MM.1S (cell line): ENCODE measurements at regions not wholly inside any gene's neighbourhood (a gene's known extent, or its start where the extent isn't known, plus 50 kb on each side); places are given as distances from the start of the nearest gene placed in this dataset.

Source experiments
- DNase-seq: peaks from one replicate; pipeline ENCODE4 v3.0.0-alpha.2; 2015
- H2AFZ ChIP-seq: fragments of 300-600 bp; sonication (generic); 2 replicates; pipeline ENCODE4 v1.6.0; 2016; ENCODE audit warnings: antibody characterized with exemption, low read length
- H3F3A ChIP-seq: fragments of 300-600 bp; sonication (generic); 2 replicates; pipeline ENCODE4 v1.6.1; 2016; ENCODE audit warnings: mild to moderate bottlenecking, antibody characterized with exemption, low read length, moderate library complexity, mixed read lengths; ENCODE audit not compliant: insufficient read depth
- H3K27ac ChIP-seq: fragments of 300-600 bp; sonication (generic); 2 replicates; pipeline ENCODE4 v1.5.1; 2016; ENCODE audit warnings: mild to moderate bottlenecking, low read length
- H3K27me3 ChIP-seq: fragments of 300-600 bp; sonication (generic); replicated peaks from 2 replicates; pipeline ENCODE4 v1.6.0; 2016; ENCODE audit warnings: low read length; ENCODE audit not compliant: insufficient read depth
- H3K36me3 ChIP-seq: fragments of 300-600 bp; sonication (generic); replicated peaks from 2 replicates; pipeline ENCODE4 v1.6.1; 2016; ENCODE audit warnings: mild to moderate bottlenecking, low read length, mixed read lengths; ENCODE audit not compliant: insufficient read depth
- H3K4me1 ChIP-seq: fragments of 300-600 bp; sonication (generic); 2 replicates; pipeline ENCODE4 v1.6.1; 2016; ENCODE audit warnings: low read length, mixed read lengths
- H3K4me2 ChIP-seq: fragments of 300-600 bp; sonication (generic); 2 replicates; pipeline ENCODE4 v1.6.0; 2016; ENCODE audit warnings: low read depth, low read length
- H3K4me3 ChIP-seq: fragments of 300-600 bp; sonication (generic); 2 replicates; pipeline ENCODE4 v1.5.1; 2016; ENCODE audit warnings: low read length, mixed read lengths
- H3K79me2 ChIP-seq: fragments of 300-600 bp; sonication (generic); 2 replicates; pipeline ENCODE4 v1.6.1; 2016; ENCODE audit warnings: mixed run types, low read length, mixed read lengths
- H3K9ac ChIP-seq: fragments of 300-600 bp; sonication (generic); 2 replicates; pipeline ENCODE4 v1.6.1; 2016; ENCODE audit warnings: low read length, mixed read lengths
- H3K9me2 ChIP-seq: fragments of 300-600 bp; sonication (generic); replicated peaks from 2 replicates; pipeline ENCODE4 v1.6.1; 2016; ENCODE audit warnings: mild to moderate bottlenecking, low read length, mixed read lengths; ENCODE audit not compliant: insufficient read depth
- H3K9me3 ChIP-seq: fragments of 300-600 bp; sonication (generic); replicated peaks from 2 replicates; pipeline ENCODE4 v1.6.1; 2016; ENCODE audit warnings: mild to moderate bottlenecking, low read length, mixed read lengths; ENCODE audit not compliant: insufficient read depth
- H4K20me1 ChIP-seq: fragments of 300-600 bp; sonication (generic); 2 replicates; pipeline ENCODE4 v1.6.1; 2016; ENCODE audit warnings: mild to moderate bottlenecking, low read length, moderate library complexity, mixed read lengths; ENCODE audit not compliant: insufficient read depth
- EZH2 ChIP-seq: fragments of 300-600 bp; sonication (generic); optimal IDR thresholded peaks from 2 replicates; pipeline ENCODE3; 2017; ENCODE audit warnings: low read depth, mild to moderate bottlenecking, antibody characterized with exemption, low read length, mixed read lengths
- EZH2phosphoT487 ChIP-seq: fragments of 300-600 bp; sonication (generic); IDR thresholded peaks from 2 replicates; pipeline ENCODE4 v1.6.1; 2018; ENCODE audit warnings: antibody characterized with exemption, low read length
- TF ChIP-seq, protein P1 (sequence below): fragments of 300-600 bp; sonication (generic); IDR thresholded peaks from 2 replicates; pipeline ENCODE4 v1.5.1; 2016; ENCODE audit warnings: antibody characterized with exemption, low read length, mixed read lengths

DNA sequence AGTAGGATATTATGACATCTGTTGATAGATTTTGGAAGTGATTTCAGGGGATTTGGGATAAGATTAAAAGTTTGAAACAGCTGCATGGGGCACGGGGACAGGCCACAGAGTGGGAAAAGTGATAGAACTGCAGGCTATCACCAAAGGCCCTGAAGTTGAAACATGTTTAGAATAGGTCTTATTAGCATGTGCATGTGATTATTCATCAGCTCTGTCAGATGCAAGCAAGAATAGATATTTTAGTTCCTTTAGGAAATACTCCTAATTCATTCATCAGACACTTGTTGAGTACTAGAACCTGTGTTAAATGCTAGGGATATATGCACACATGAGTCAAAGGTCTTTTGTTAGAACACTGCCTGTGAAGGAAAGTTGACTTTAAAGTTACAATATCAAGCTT lies 261.2 kb upstream of the MAN1A1 start:
- no peak for TF ChIP-seq EZH2phosphoT487
- no peak for TF ChIP-seq EZH2
- TF ChIP-seq, protein P1, sequence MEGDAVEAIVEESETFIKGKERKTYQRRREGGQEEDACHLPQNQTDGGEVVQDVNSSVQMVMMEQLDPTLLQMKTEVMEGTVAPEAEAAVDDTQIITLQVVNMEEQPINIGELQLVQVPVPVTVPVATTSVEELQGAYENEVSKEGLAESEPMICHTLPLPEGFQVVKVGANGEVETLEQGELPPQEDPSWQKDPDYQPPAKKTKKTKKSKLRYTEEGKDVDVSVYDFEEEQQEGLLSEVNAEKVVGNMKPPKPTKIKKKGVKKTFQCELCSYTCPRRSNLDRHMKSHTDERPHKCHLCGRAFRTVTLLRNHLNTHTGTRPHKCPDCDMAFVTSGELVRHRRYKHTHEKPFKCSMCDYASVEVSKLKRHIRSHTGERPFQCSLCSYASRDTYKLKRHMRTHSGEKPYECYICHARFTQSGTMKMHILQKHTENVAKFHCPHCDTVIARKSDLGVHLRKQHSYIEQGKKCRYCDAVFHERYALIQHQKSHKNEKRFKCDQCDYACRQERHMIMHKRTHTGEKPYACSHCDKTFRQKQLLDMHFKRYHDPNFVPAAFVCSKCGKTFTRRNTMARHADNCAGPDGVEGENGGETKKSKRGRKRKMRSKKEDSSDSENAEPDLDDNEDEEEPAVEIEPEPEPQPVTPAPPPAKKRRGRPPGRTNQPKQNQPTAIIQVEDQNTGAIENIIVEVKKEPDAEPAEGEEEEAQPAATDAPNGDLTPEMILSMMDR = no peak
- H3K9me2 ChIP-seq = no peaks in the 10 kb centered on the region
- no peaks in the 10 kb centered on the region; the same call in 1 of the 2 replicates for H3F3A ChIP-seq
- no peak overlapping the region for H3K4me2 ChIP-seq
- DNase-seq = no peak
- H2AFZ ChIP-seq = no peak overlapping the region; the same call in 1 of the 2 replicates
- H3K9ac ChIP-seq = no peak overlapping the region
- no peaks in the 10 kb centered on the region for H3K36me3 ChIP-seq
- no peaks in the 10 kb centered on the region for H3K9me3 ChIP-seq
- no peaks in the 10 kb centered on the region for H3K4me1 ChIP-seq
- H3K79me2 ChIP-seq = no peaks in the 10 kb centered on the region
- no peaks in the 10 kb centered on the region for H4K20me1 ChIP-seq
- no peaks in the 10 kb centered on the region for H3K27me3 ChIP-seq
- H3K4me3 ChIP-seq = no peak overlapping the region
- H3K27ac ChIP-seq = no peak overlapping the region

- TF ChIP-seq EZH2phosphoT487 (no peak), EZH2 (no peak)
- TF ChIP-seq, protein P1 = no peak
- Histone ChIP-seq H4K20me1 (no peaks in the 10 kb centered on the region), H3K9me3 (no peaks in the 10 kb centered on the region), H3K36me3 (no peaks in the 10 kb centered on the region), H3K9me2 (no peaks in the 10 kb centered on the region), H2AFZ (no peak overlapping the region; the same call in 1 of the 2 replicates), H3K27me3 (no peaks in the 10 kb centered on the region), H3K9ac (no peak overlapping the region), H3K4me3 (no peak overlapping the region), H3K27ac (no peak overlapping the region), H3F3A (no peaks in the 10 kb centered on the region; the same call in 1 of the 2 replicates), H3K4me2 (no peak overlapping the region), H3K79me2 (no peaks in the 10 kb centered on the region), H3K4me1 (no peaks in the 10 kb centered on the region)
- DNase-seq = no peak
Measured at GRCh38 chr6:119610265-119610664, 260.7 kb upstream of the MAN1A1 start.

- Histone ChIP-seq H3K27ac (no peak overlapping the region), H3K9me3 (no peaks in the 10 kb centered on the region), H3K9ac (no peak overlapping the region), H3K9me2 (no peaks in the 10 kb centered on the region), H3K4me1 (no peaks in the 10 kb centered on the region), H3K36me3 (no peaks in the 10 kb centered on the region), H3K4me3 (no peak overlapping the region), H3K4me2 (no peak overlapping the region), H2AFZ (no peak overlapping the region), H3K79me2 (no peaks in the 10 kb centered on the region), H4K20me1 (no peaks in the 10 kb centered on the region), H3F3A (no peaks in the 10 kb centered on the region; the same call in 1 of the 2 replicates), H3K27me3 (no peaks in the 10 kb centered on the region)
- TF ChIP-seq, protein P1 = no peak
- TF ChIP-seq EZH2 (no peak), EZH2phosphoT487 (no peak)
- no peak for DNase-seq
Measured at GRCh38 chr6:119609865-119610264, 260.3 kb upstream of the MAN1A1 start.
